ENCODE measurements at regions not wholly inside any gene's neighbourhood (a gene's known extent, or its start where the extent isn't known, plus 50 kb on each side); places are given as distances from the start of the nearest gene placed in this dataset.

GRCh38 chr17:33934696-33935095, 320.4 kb upstream of the CCL2 start:
- no peak overlapping the region for H2AK9ac ChIP-seq (replicated peaks; ENCODE audit: low read depth, low read length, poor library complexity)
- H4K91ac ChIP-seq (ENCODE audit: insufficient read depth, low read depth, low read length), result no peak overlapping the region
- H3K4ac ChIP-seq (ENCODE audit: low read depth, low read length), result no peak overlapping the region
- H4K8ac ChIP-seq (ENCODE audit: low read depth in 2 of 2, low read length in 2 of 2), result no peak overlapping the region
- POLR2A ChIA-PET (ENCODE audit: unreplicated experiment), result no interaction called here
- H2AFZ ChIP-seq (replicated peaks; ENCODE audit: low read length, poor library complexity), result no peak overlapping the region
- H2BK120ac ChIP-seq (ENCODE audit: low read depth, low read length), result no peak overlapping the region
- H3K4me3 ChIP-seq (ENCODE audit: insufficient read depth, low read depth, low read length), result no peak overlapping the region
- TF ChIP-seq USF2 (IDR thresholded peaks at IDR 0.05; ENCODE audit: low read depth, low read length) (no peak), RFX5 (IDR thresholded peaks at IDR 0.05; ENCODE audit: low read depth, low read length) (no peak), RCOR1 (IDR thresholded peaks at IDR 0.05; ENCODE audit: insufficient replicate concordance, low read length) (no peak), POLR2A (IDR thresholded peaks at IDR 0.05; ENCODE audit: low read depth, low read length) (no peak), CEBPB (IDR thresholded peaks at IDR 0.05; ENCODE audit: low read depth, low read length) (no peak), SMC3 (IDR thresholded peaks at IDR 0.05; ENCODE audit: low read depth, low read length) (no peak), FOS (IDR thresholded peaks at IDR 0.05; ENCODE audit: low read depth, low read length) (no peak), CTCF (conservative IDR thresholded peaks at IDR 0.05; ENCODE audit: low read depth, low read length) (no peak), ELK1 (IDR thresholded peaks at IDR 0.05; ENCODE audit: borderline replicate concordance, low read depth, low read length) (no peak), RAD21 (IDR thresholded peaks at IDR 0.05; ENCODE audit: low read length) (no peak)
- no peak overlapping the region for H3K9ac ChIP-seq (ENCODE audit: low read depth, low read length)
- no peak overlapping the region for H3K56ac ChIP-seq (ENCODE audit: extremely low read depth, insufficient read depth, low read length)
- DNase-seq (no peak), ATAC-seq (ENCODE audit: low read depth) (no peak)
- no peak overlapping the region for H3K18ac ChIP-seq (ENCODE audit: low read depth, low read length)
- no TSS peak for BruUV-seq (replicated peaks)
- H3K36me3 ChIP-seq (ENCODE audit: control insufficient read depth, insufficient read depth, low read length), result no peaks in the 10 kb centered on the region
- 60% methylated on average over 1 of the region's 1 CpG; no CpG with 5 or more reads in 1 of the 2 experiments for WGBS, 2 experiments (ENCODE audit: extremely low coverage in 2 of 2, insufficient read length in 1 of 2)
- H3K23ac ChIP-seq (ENCODE audit: low read depth, low read length), result no peak overlapping the region
- intact Hi-C loops (cut with micrococcal nuclease), result no loop called here
- H2BK15ac ChIP-seq (ENCODE audit: low read depth, low read length), result no peak overlapping the region
- no peaks in the 10 kb centered on the region for H3K79me1 ChIP-seq (ENCODE audit: low read depth in 1 of 2, low read length in 2 of 2)
- no peak overlapping the region for H2AK5ac ChIP-seq (ENCODE audit: low read depth, low read length)
- no peaks in the 10 kb centered on the region for H3K4me1 ChIP-seq (ENCODE audit: control insufficient read depth, insufficient read depth, low read length)
- no peaks in the 10 kb centered on the region for H4K20me1 ChIP-seq (ENCODE audit: insufficient read depth, low read length)
- no peak overlapping the region for H2BK20ac ChIP-seq (ENCODE audit: low read depth, low read length)
- H3K27me3 ChIP-seq (ENCODE audit: control insufficient read depth, insufficient read depth, low read length), result no peaks in the 10 kb centered on the region
- H2BK5ac ChIP-seq (ENCODE audit: low read depth, low read length, poor library complexity, severe bottlenecking), result no peak overlapping the region
- dilution Hi-C loops (cut with HindIII; ENCODE audit: low sequenced_read_pairs, unreplicated experiment), result no loop called here
- no peaks in the 10 kb centered on the region for H3K9me1 ChIP-seq (ENCODE audit: insufficient read depth, low read length)
- H3K14ac ChIP-seq (replicated peaks; ENCODE audit: low read depth, low read length), result no peak overlapping the region
- H4K5ac ChIP-seq (ENCODE audit: low read depth, low read length), result no peak overlapping the region
- CTCF ChIA-PET, result no interaction called here
- no peak overlapping the region for H3K27ac ChIP-seq (ENCODE audit: insufficient read depth, low read length)
- in situ Hi-C loops (cut with MboI; ENCODE audit: low sequenced_read_pairs), result no loop called here
- H3K9me3 ChIP-seq (ENCODE audit: control insufficient read depth, insufficient read depth, low read length), result peaks cover 4% of the 10 kb centered on the region; the same call in 1 of the 2 replicates
- H3K4me2 ChIP-seq (ENCODE audit: low read depth, low read length), result no peak overlapping the region

Data from IMR-90 (cell line).